ENCODE measurements at regions not wholly inside any gene's neighbourhood (a gene's known extent, or its start where the extent isn't known, plus 50 kb on each side); places are given as distances from the start of the nearest gene placed in this dataset.
"Not testable (repeated sequence)": the region's sequence is repeated elsewhere in the genome, so short reads cannot be mapped to it uniquely, and the experiment has no call there.

DNA sequence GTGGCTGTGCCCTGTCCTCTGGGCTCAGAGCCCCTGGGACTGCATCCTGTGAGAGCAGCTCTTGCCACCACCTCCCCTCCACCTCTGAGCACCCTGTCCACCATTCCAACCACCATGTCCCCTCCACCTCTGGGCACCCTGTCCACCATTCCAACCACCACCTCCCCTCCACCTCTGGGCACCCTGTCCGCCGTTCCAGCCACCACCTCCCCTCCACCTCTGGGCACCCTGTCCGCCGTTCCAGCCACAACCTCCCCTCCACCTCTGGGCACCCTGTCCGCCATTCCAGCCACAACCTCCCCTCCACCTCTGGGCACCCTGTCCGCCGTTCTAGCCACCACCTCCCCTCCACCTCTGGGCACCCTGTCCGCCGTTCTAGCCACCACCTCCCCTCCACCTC is 313.7 kb upstream of the MYT1L start:
- H3K4me1 ChIP-seq (ENCODE audit: control insufficient read depth in 1 of 2, extremely low read depth in 1 of 2, insufficient read depth in 2 of 2, low read length in 2 of 2) = peaks cover 50 to 55% of the 10 kb centered on the region in 2 experiments
- WGBS (ENCODE audit: insufficient coverage) = 90% methylated on average over 3 of the region's 9 CpGs
- peak overlapping the region in 1 of 3 donors; percentile 54 for H3K4me3 Mint-ChIP-seq
- H3K4me3 ChIP-seq (ENCODE audit: control insufficient read depth in 1 of 2, extremely low read depth in 1 of 2, low read length in 1 of 2); H3K9me3 Mint-ChIP-seq; DNase-seq; H3K27me3 ChIP-seq (replicated peaks in 1 of 2; ENCODE audit: control insufficient read depth in 2 of 2, extremely low read depth in 1 of 2, insufficient read depth in 2 of 2, low read length in 1 of 2); H3K27ac ChIP-seq (ENCODE audit: low read length); H3K36me3 Mint-ChIP-seq; H3K27me3 Mint-ChIP-seq; POLR2A ChIA-PET; H3K36me3 ChIP-seq (ENCODE audit: control insufficient read depth in 2 of 2, extremely low read depth in 1 of 2, insufficient read depth in 1 of 2, low read length in 1 of 2); ATAC-seq (replicated peaks in 1 of 4); H3K9me3 ChIP-seq: not testable (repeated sequence)
- H3K27ac Mint-ChIP-seq = peak overlapping the region in 1 of 2 donors; percentile 66
- CTCF ChIA-PET = interaction anchor here in 1 of 2 donors (0.6 kb wide), 1 partner anchor 59 kb away, joined by 3 read pairs; no protein-coding TSS in a partner anchor
- H3K4me1 Mint-ChIP-seq = peaks cover 27 to 63% (median 53%) of the 10 kb centered on the region in 3 donors

- H3K4me1 ChIP-seq (ENCODE audit: control insufficient read depth in 1 of 2, extremely low read depth in 1 of 2, insufficient read depth in 2 of 2, low read length in 2 of 2) = peaks cover 52 to 58% of the 10 kb centered on the region in 2 experiments
- H3K27me3 ChIP-seq (replicated peaks in 1 of 2; ENCODE audit: control insufficient read depth in 2 of 2, extremely low read depth in 1 of 2, insufficient read depth in 2 of 2, low read length in 1 of 2) = peaks cover 0 to 10% of the 10 kb centered on the region in 2 experiments
- Mint-ChIP-seq H3K36me3 (no peaks in the 10 kb centered on the region), H3K4me1 (peaks cover 27 to 56% (median 53%) of the 10 kb centered on the region in 3 donors), H3K9me3 (peaks cover 0 to 5% (median 0%) of the 10 kb centered on the region in 3 donors), H3K27me3 (peaks cover 0 to 1% of the 10 kb centered on the region in 2 donors), H3K4me3 (peak overlapping the region in 1 of 3 donors; percentile 54), H3K27ac (peak overlapping the region in 1 of 2 donors; percentile 25)
- CTCF ChIA-PET = interaction anchor here in 1 of 2 donors (0.6 kb wide), 1 partner anchor 60 kb away, joined by 3 read pairs; no protein-coding TSS in a partner anchor
- no peaks in the 10 kb centered on the region for H3K36me3 ChIP-seq (ENCODE audit: control insufficient read depth in 2 of 2, extremely low read depth in 1 of 2, insufficient read depth in 1 of 2, low read length in 1 of 2)
- no peak overlapping the region for H3K4me3 ChIP-seq (ENCODE audit: control insufficient read depth in 1 of 2, extremely low read depth in 1 of 2, low read length in 1 of 2)
- no peak overlapping the region for H3K27ac ChIP-seq (ENCODE audit: low read length)
- 100% methylated on average over 1 of the region's 1 CpG for WGBS (ENCODE audit: insufficient coverage)
- no peaks in the 10 kb centered on the region for H3K9me3 ChIP-seq
- POLR2A ChIA-PET = no interaction called here
- ATAC-seq (replicated peaks in 1 of 4) (no peak), DNase-seq (no peak)
Measured at GRCh38 chr2:2644040-2644439, 313.0 kb upstream of the MYT1L start.

- Histone ChIP-seq H3K36me3 (ENCODE audit: control insufficient read depth in 2 of 2, extremely low read depth in 1 of 2, insufficient read depth in 1 of 2, low read length in 1 of 2) (no peaks in the 10 kb centered on the region), H3K9me3 (no peaks in the 10 kb centered on the region), H3K27me3 (replicated peaks in 1 of 2; ENCODE audit: control insufficient read depth in 2 of 2, extremely low read depth in 1 of 2, insufficient read depth in 2 of 2, low read length in 1 of 2) (peaks cover 0 to 16% of the 10 kb centered on the region in 2 experiments), H3K27ac (ENCODE audit: low read length) (no peak overlapping the region), H3K4me1 (ENCODE audit: control insufficient read depth in 1 of 2, extremely low read depth in 1 of 2, insufficient read depth in 2 of 2, low read length in 2 of 2) (peaks cover 52 to 56% of the 10 kb centered on the region in 2 experiments), H3K4me3 (ENCODE audit: control insufficient read depth in 1 of 2, extremely low read depth in 1 of 2, low read length in 1 of 2) (no peak overlapping the region)
- H3K4me3 Mint-ChIP-seq = peak overlapping the region in 1 of 3 donors; percentile 54
- WGBS (ENCODE audit: insufficient coverage) = 91% methylated on average over 29 of the region's 29 CpGs
- H3K27ac Mint-ChIP-seq = no peak overlapping the region
- peaks cover 27 to 53% (median 52%) of the 10 kb centered on the region in 3 donors for H3K4me1 Mint-ChIP-seq
- POLR2A ChIA-PET = no interaction called here
- H3K27me3 Mint-ChIP-seq = peaks cover 0 to 2% of the 10 kb centered on the region in 2 donors
- CTCF ChIA-PET = no interaction called here
- H3K9me3 Mint-ChIP-seq = peaks cover 0 to 5% (median 0%) of the 10 kb centered on the region in 3 donors
- no peak for ATAC-seq (replicated peaks in 1 of 4)
- H3K36me3 Mint-ChIP-seq = no peaks in the 10 kb centered on the region
- no peak for DNase-seq
Measured at GRCh38 chr2:2642906-2643890, 312.1 kb upstream of the MYT1L start.

DNA sequence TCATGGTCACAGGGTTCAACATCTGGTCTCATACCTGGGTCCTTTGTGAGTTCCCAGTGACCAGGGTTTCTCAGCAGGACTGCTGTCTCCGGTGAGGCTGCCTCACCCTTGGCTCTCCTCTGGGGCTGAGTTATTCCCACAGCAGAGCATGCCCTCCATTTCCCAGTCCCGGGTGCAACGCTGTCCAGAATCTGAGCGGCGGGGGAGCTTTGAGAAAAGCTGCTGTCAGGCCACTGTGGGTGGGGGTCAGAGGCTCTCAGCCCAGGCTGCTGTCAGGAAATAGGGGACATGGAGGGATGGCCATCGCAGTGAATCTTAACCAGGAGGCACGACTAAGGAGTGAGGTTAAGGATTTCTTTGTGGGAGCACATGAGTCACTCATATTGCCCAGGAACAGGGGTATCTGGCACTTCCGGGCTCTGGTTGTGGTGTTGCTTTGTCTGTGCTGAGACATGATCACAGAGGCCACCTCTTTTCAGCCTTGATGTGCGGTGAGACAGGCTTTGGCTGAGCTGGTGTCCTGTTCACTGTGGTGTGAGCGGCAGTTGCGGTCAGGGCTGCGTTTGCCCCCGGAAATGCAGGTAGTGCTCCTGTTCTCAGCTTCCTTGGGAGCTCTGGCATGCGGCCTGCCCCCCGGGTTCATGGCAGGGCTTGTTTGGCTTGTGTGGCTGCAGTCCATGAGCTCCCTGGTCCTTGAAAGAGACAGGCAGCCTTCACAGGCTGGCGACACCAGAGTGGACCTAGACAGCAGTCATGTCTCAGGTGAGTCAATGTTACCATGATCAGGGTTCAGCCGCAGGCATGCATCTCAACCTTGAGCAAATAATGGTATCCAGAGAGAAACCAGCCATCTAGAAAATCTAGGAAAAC is 310.7 kb upstream of the MYT1L start:
- Histone ChIP-seq H3K27me3 (replicated peaks in 1 of 2; ENCODE audit: control insufficient read depth in 2 of 2, extremely low read depth in 1 of 2, insufficient read depth in 2 of 2, low read length in 1 of 2) (peaks cover 0 to 14% of the 10 kb centered on the region in 2 experiments), H3K4me3 (ENCODE audit: control insufficient read depth in 1 of 2, extremely low read depth in 1 of 2, low read length in 1 of 2) (no peak overlapping the region), H3K27ac (ENCODE audit: low read length) (no peak overlapping the region), H3K4me1 (ENCODE audit: control insufficient read depth in 1 of 2, extremely low read depth in 1 of 2, insufficient read depth in 2 of 2, low read length in 2 of 2) (peaks cover 45 to 46% of the 10 kb centered on the region in 2 experiments), H3K9me3 (no peaks in the 10 kb centered on the region), H3K36me3 (ENCODE audit: control insufficient read depth in 2 of 2, extremely low read depth in 1 of 2, insufficient read depth in 1 of 2, low read length in 1 of 2) (no peaks in the 10 kb centered on the region)
- CTCF ChIA-PET = no interaction called here
- Mint-ChIP-seq H3K36me3 (no peaks in the 10 kb centered on the region), H3K9me3 (peaks cover 0 to 5% (median 0%) of the 10 kb centered on the region in 3 donors), H3K4me1 (peaks cover 20 to 40% (median 39%) of the 10 kb centered on the region in 3 donors), H3K27me3 (peaks cover 0 to 4% of the 10 kb centered on the region in 2 donors), H3K27ac (peak overlapping the region in 1 of 2 donors; percentile 61), H3K4me3 (peak overlapping the region in 1 of 3 donors; percentile 51)
- DNase-seq (no peak), ATAC-seq (replicated peaks in 1 of 4) (no peak)
- POLR2A ChIA-PET = no interaction called here
- WGBS (ENCODE audit: insufficient coverage) = 88% methylated on average over 15 of the region's 17 CpGs

- no peaks in the 10 kb centered on the region for H3K9me3 ChIP-seq
- WGBS (ENCODE audit: insufficient coverage) = 61% methylated on average over 2 of the region's 3 CpGs
- Mint-ChIP-seq H3K4me3 (peak overlapping the region in 1 of 3 donors; percentile 51), H3K36me3 (no peaks in the 10 kb centered on the region), H3K27ac (peak overlapping the region in 1 of 2 donors; percentile 61), H3K4me1 (peaks cover 11 to 32% (median 29%) of the 10 kb centered on the region in 3 donors), H3K9me3 (peaks cover 0 to 5% (median 0%) of the 10 kb centered on the region in 3 donors), H3K27me3 (peaks cover 0 to 6% of the 10 kb centered on the region in 2 donors)
- CTCF ChIA-PET = no interaction called here
- H3K27ac ChIP-seq (ENCODE audit: low read length) = no peak overlapping the region
- ATAC-seq (replicated peaks in 1 of 4) (no peak), DNase-seq (no peak)
- peaks cover 0 to 13% of the 10 kb centered on the region in 2 experiments for H3K27me3 ChIP-seq (replicated peaks in 1 of 2; ENCODE audit: control insufficient read depth in 2 of 2, extremely low read depth in 1 of 2, insufficient read depth in 2 of 2, low read length in 1 of 2)
- POLR2A ChIA-PET = no interaction called here
- H3K36me3 ChIP-seq (ENCODE audit: control insufficient read depth in 2 of 2, extremely low read depth in 1 of 2, insufficient read depth in 1 of 2, low read length in 1 of 2) = no peaks in the 10 kb centered on the region
- H3K4me3 ChIP-seq (ENCODE audit: control insufficient read depth in 1 of 2, extremely low read depth in 1 of 2, low read length in 1 of 2) = no peak overlapping the region
- H3K4me1 ChIP-seq (ENCODE audit: control insufficient read depth in 1 of 2, extremely low read depth in 1 of 2, insufficient read depth in 2 of 2, low read length in 2 of 2) = peaks cover 38 to 39% of the 10 kb centered on the region in 2 experiments
Measured at GRCh38 chr2:2640818-2641217, 309.7 kb upstream of the MYT1L start.

GRCh38 chr2:2640371-2640770 is 309.3 kb upstream of the MYT1L start:
- DNase-seq = no peak
- no peak overlapping the region for H3K4me3 ChIP-seq (ENCODE audit: control insufficient read depth in 1 of 2, extremely low read depth in 1 of 2, low read length in 1 of 2)
- 87% methylated on average over 2 of the region's 7 CpGs for WGBS (ENCODE audit: insufficient coverage)

More at GRCh38 chr2:2640371-2640770, 309.3 kb upstream of the MYT1L start:
- peak overlapping the region in 1 of 3 donors; percentile 51 for H3K4me3 Mint-ChIP-seq
- H3K27me3 Mint-ChIP-seq = peaks cover 0 to 6% of the 10 kb centered on the region in 2 donors
- H3K9me3 Mint-ChIP-seq = peaks cover 0 to 5% (median 0%) of the 10 kb centered on the region in 3 donors
- H3K9me3 ChIP-seq = no peaks in the 10 kb centered on the region
- H3K27ac Mint-ChIP-seq = no peak overlapping the region
- CTCF ChIA-PET = no interaction called here
- no peak overlapping the region for H3K27ac ChIP-seq (ENCODE audit: low read length)
- H3K4me1 ChIP-seq (ENCODE audit: control insufficient read depth in 1 of 2, extremely low read depth in 1 of 2, insufficient read depth in 2 of 2, low read length in 2 of 2) = peaks cover 33 to 34% of the 10 kb centered on the region in 2 experiments
- no peaks in the 10 kb centered on the region for H3K36me3 ChIP-seq (ENCODE audit: control insufficient read depth in 2 of 2, extremely low read depth in 1 of 2, insufficient read depth in 1 of 2, low read length in 1 of 2)
- POLR2A ChIA-PET = no interaction called here
- H3K27me3 ChIP-seq (replicated peaks in 1 of 2; ENCODE audit: control insufficient read depth in 2 of 2, extremely low read depth in 1 of 2, insufficient read depth in 2 of 2, low read length in 1 of 2) = peaks cover 0 to 13% of the 10 kb centered on the region in 2 experiments
- no peaks in the 10 kb centered on the region for H3K36me3 Mint-ChIP-seq
- ATAC-seq (replicated peaks in 1 of 4) = no peak
- H3K4me1 Mint-ChIP-seq = peaks cover 8 to 27% (median 27%) of the 10 kb centered on the region in 3 donors

All from T-cell (primary cell).